Raji (cell line): ENCODE measurements at regions not wholly inside any gene's neighbourhood (a gene's known extent, or its start where the extent isn't known, plus 50 kb on each side); places are given as distances from the start of the nearest gene placed in this dataset.

Source experiments
- POLR2A ChIP-seq: IDR thresholded peaks from 2 replicates; pipeline ENCODE4 v1.6.1; 2011; ENCODE audit warnings: low read depth, low read length, control low read depth; ENCODE audit not compliant: insufficient read depth

GRCh38 chr5:68757626-68758212, 336.1 kb upstream of the SLC30A5 start:
- no peak for TF ChIP-seq POLR2A

GRCh38 chr5:68759593-68759992, 334.2 kb upstream of the SLC30A5 start:
- no peak for TF ChIP-seq POLR2A

- no peak for TF ChIP-seq POLR2A
Observed at GRCh38 chr5:68762201-68762600, 331.6 kb upstream of the SLC30A5 start.

- no peak for TF ChIP-seq POLR2A
Observed at GRCh38 chr5:68766952-68767464, 326.8 kb upstream of the SLC30A5 start.

- no peak for TF ChIP-seq POLR2A
Observed at GRCh38 chr5:68770551-68770950, 323.3 kb upstream of the SLC30A5 start.

- no peak for TF ChIP-seq POLR2A
Observed at GRCh38 chr5:68771221-68771620, 322.6 kb upstream of the SLC30A5 start.

- TF ChIP-seq POLR2A: no peak
Observed at GRCh38 chr5:68771732-68772131, 322.1 kb upstream of the SLC30A5 start.

GRCh38 chr5:68776381-68776780, 317.4 kb upstream of the SLC30A5 start:
- no peak for TF ChIP-seq POLR2A

- no peak for TF ChIP-seq POLR2A
Observed at GRCh38 chr5:68777135-68777534, 316.7 kb upstream of the SLC30A5 start.

- no peak for TF ChIP-seq POLR2A
Observed at GRCh38 chr5:68778484-68778883, 315.3 kb upstream of the SLC30A5 start.

- TF ChIP-seq POLR2A: no peak
Observed at GRCh38 chr5:68780299-68780955, 313.4 kb upstream of the SLC30A5 start.

- no peak for TF ChIP-seq POLR2A
Observed at GRCh38 chr5:68793074-68793473, 300.7 kb upstream of the SLC30A5 start.

- no peak for TF ChIP-seq POLR2A
Observed at GRCh38 chr5:68793993-68794392, 299.8 kb upstream of the SLC30A5 start.

GRCh38 chr5:68795190-68795589, 298.6 kb upstream of the SLC30A5 start:
- TF ChIP-seq POLR2A: no peak

- TF ChIP-seq POLR2A: no peak
Observed at GRCh38 chr5:68798877-68799843, 294.7 kb upstream of the SLC30A5 start.

- TF ChIP-seq POLR2A: no peak
Observed at GRCh38 chr5:68802430-68802829, 291.4 kb upstream of the SLC30A5 start.

GRCh38 chr5:68803881-68804319, 289.9 kb upstream of the SLC30A5 start:
- no peak for TF ChIP-seq POLR2A
